ENCODE measurements at regions not wholly inside any gene's neighbourhood (a gene's known extent, or its start where the extent isn't known, plus 50 kb on each side); places are given as distances from the start of the nearest gene placed in this dataset.

GRCh38 chr11:95379479-95379878, 148.5 kb upstream of the SESN3 start:
- no peak for DNase-seq (ENCODE audit: low read depth)

- no peak for DNase-seq (ENCODE audit: low read depth)
Observed at GRCh38 chr11:95378789-95379188, 147.8 kb upstream of the SESN3 start.

GRCh38 chr11:95378111-95378510, 147.1 kb upstream of the SESN3 start:
- DNase-seq (ENCODE audit: low read depth), result no peak

GRCh38 chr11:95375886-95376285, 144.9 kb upstream of the SESN3 start:
- DNase-seq (ENCODE audit: low read depth), result no peak

DNA sequence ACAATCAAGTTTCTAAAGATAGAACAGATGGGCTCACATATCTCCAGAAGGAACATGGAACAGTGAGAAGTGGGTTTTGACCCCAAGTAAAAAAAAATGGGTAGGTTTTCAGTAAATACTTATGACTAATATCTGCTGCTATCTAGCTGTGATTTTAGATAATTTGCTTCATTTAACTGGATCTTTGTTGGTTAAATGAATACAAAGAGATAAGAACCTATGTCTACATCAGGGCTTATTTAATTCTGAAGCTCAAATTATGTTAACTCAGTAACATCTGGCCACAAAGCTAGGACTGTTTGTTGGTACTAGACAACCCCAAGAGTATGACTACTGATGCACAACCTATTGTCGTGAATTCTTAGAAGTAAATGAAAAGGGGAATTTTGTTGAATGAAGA, 144.4 kb upstream of the SESN3 start:
- no peak for DNase-seq (ENCODE audit: low read depth)

DNA sequence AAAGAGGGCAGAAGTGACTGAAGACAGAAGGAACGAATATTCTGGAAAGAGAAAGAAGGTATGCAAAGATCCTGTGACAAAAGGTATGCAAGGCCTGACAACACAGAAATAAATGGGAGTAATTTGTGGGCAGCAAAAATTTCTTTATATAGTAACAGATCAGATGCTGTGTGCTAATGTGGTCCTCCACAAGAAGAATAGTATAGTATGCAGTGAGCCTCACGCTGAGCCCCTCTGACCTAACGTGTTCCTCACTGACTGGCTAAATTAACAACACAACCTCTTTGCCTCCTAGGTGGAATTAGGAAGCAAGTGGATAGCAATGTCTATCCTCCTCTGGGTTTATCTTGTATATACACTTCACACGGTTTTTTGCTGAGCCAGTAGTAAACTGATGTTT, 143.1 kb upstream of the SESN3 start:
- no peak for DNase-seq (ENCODE audit: low read depth)

- no peak for DNase-seq (ENCODE audit: low read depth)
Observed at GRCh38 chr11:95373241-95373640, 142.2 kb upstream of the SESN3 start.

GRCh38 chr11:95372097-95372656, 141.2 kb upstream of the SESN3 start:
- DNase-seq (ENCODE audit: low read depth), result no peak

GRCh38 chr11:95371153-95371552, 140.2 kb upstream of the SESN3 start:
- no peak for DNase-seq (ENCODE audit: low read depth)

GRCh38 chr11:95367726-95368125, 136.7 kb upstream of the SESN3 start:
- no peak for DNase-seq (ENCODE audit: low read depth)

GRCh38 chr11:95365348-95365747, 134.3 kb upstream of the SESN3 start:
- DNase-seq (ENCODE audit: low read depth), result no peak

DNA sequence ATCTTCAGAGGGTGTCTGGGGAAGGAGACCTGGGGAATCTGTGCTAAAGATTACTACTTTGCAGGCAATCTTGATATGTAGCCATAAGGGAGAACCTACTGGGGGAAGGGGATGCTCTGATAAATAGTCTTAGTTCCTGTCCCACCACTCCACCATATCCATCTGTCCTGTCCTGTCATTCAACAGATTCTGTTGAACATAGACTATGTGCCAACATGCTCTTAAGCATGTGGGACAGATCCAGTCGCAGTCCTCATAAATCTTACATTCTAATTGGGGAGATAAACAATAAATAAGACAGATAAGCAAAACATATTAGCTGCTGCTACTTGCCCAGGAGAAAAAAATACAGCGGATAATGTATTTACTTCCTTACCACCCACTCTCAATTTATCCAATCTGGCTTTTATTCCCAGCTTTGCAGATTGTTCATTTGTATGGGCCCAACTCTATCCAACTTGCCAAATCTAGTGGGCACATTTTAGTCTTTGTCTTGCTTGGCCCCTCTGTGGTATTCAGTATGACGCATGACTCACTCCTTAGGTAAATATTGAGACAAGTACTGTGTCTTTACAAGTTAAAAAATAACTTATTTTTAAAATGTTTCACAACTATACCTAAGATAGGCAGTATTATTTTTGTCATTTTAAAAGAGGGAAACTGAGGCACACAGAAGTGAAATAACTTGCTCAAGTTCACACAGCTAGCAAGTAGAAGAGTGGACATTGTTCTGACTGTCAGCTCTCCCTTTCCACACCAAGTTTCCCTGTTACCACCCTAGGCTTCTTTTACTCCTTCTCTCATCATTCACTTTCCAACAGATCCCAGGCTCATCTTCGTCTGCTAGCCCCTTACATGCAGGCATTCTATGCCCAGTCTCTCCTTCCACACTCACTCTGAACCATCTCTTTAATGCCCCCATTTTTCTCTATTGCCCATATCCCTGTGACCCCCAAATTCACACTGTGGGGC, 133.6 kb upstream of the SESN3 start:
- DNase-seq (ENCODE audit: low read depth), result no peak

DNA sequence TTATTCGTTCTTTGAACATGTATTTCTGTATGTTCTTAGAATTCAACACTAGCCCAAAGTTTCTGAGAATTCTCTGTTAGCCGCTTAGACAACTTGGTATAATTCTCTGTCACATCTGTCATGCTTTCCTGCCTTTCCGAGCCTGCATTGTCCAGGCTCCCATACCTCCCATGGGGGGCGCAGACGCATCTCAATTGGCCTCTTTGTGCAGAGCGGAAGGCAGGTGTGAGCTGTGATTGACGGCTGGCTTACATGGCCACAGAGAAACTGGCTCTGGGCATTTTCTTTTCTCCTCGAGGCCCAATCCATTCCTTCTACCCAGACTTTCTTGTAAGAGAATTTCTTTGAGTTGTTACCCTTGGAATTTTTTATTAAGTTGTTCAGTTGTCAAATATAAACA, 132.7 kb upstream of the SESN3 start:
- no peak for DNase-seq (ENCODE audit: low read depth)

GRCh38 chr11:95363164-95363563, 132.2 kb upstream of the SESN3 start:
- DNase-seq (ENCODE audit: low read depth), result no peak

GRCh38 chr11:95361180-95361579, 130.2 kb upstream of the SESN3 start:
- DNase-seq (ENCODE audit: low read depth), result no peak

GRCh38 chr11:95360377-95361075, 129.5 kb upstream of the SESN3 start:
- DNase-seq (ENCODE audit: low read depth), result no peak

GRCh38 chr11:95359756-95360155, 128.8 kb upstream of the SESN3 start:
- DNase-seq (ENCODE audit: low read depth), result no peak

DNA sequence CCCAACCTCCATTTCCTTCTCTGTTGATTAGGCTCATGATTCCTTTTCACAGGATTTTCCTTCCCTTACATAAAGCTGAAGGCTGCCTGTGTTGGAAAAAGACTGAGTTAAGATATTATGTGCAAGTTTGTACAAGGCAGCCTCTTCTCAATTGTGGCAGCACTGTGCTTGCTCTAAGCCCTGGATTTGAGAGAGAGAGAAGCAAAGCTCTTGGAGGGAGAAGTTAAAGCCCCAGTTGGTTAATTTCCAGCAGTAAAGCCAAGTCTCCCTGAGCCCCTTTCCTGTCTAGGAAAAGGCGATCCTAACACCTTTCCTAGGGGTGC, 128.3 kb upstream of the SESN3 start:
- no peak for DNase-seq (ENCODE audit: low read depth)

DNA sequence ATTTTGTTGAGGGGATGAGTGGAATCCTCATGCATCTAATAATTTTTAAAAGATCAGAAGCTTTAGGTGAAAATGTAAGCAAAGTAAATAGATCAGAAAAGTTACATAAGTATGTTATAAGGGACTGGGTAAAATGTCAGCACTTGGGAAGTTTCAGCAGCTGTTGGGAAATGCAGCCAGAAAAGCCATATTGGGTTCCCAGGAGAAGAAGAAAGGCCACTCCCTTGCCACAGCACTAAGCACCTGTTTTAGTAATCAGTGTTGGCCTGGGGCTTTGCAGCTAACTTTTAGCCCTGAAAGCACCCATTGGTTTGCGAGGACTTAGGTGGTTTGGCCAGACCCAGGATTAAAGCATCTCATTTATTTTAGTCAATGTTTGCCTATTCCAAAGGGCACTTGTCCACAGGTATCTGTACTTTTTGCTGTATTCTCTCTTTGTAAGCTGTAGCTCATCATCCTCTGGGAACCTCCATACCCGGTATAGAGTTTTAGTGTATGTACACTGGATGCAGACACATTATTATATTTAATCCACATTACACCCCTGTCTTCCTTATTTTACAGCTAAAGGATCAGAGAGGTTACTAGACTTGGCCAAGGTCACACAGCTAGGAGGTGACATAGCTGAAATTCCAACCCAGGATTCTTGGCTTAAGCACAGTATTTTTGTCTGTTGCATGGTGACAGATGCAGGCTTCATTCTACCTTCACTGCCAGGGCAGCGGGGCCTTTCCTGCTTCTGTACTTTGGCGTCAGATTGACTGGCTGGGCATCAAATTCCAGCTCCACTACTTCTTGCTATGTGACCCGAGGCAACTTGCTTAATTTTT, 127.7 kb upstream of the SESN3 start:
- DNase-seq (ENCODE audit: low read depth), result no peak

DNA sequence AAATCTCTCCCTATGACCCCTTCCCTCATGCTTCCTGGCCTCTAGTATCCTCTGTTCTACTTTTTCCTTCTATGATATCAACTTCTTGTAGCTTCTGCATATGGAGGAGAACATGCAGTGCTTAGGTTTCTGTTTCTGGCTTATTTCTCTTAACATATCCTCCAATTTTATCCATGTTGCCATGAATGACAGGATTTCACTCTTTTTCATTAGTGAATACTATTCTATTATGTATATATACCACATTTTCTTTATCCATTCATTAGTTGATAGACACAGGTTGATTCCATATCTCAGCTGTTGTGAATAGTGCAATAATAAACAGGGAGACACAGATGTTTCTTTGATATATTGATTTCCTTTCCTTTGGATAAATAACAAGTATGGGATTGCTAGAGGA, 123.3 kb upstream of the SESN3 start:
- no peak for DNase-seq (ENCODE audit: low read depth)

DNA sequence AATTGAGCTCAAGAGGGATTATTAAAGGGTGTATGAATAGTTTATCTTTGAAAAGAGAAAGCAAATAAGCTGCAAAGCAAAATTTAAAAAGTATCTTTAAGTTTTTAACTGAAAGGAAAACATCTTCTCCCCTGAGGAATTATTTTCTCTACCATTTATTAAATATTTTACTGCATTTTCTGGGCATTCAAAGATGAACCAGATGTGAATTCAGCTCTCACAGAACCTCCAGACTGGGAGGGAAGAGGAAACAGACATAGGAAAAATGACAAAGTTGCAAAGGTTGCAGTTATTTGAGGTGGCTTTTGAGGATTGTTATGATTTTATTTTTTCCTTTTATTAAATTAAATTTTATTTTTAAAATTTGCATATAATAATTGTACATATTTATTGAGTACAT, 122.7 kb upstream of the SESN3 start:
- DNase-seq (ENCODE audit: low read depth), result no peak

DNA sequence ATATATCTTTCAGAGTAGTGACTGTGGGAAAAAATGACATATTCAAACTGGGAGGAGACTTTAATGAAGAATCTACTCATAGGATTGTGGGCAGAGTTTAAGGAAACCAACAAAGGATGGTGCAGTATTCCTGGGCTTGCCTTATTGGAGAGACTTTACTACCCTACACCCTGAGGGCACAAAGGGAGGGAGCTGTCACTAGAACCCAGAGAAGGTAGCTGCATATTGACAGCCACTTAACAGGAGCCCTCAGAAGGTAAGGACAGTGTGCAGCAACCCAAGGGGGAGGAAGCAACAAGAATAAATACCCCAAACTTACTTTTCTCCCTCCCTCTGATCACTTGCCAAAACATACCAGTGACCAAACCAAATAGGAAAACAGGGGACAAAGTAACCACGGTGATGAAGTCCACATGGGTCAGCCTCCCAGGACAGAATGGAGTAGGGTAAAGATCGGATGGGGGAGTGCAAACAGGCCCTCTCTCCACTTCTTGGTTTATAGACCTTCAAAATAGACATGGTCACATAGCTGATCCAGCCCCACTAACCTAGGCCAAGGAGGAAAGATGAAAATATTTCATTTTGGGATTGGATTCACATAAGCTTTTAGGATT, 121.8 kb upstream of the SESN3 start:
- DNase-seq (ENCODE audit: low read depth), result no peak
